ENCODE measurements at regions not wholly inside any gene's neighbourhood (a gene's known extent, or its start where the extent isn't known, plus 50 kb on each side); places are given as distances from the start of the nearest gene placed in this dataset.
"Not testable (repeated sequence)": the region's sequence is repeated elsewhere in the genome, so short reads cannot be mapped to it uniquely, and the experiment has no call there.

DNA sequence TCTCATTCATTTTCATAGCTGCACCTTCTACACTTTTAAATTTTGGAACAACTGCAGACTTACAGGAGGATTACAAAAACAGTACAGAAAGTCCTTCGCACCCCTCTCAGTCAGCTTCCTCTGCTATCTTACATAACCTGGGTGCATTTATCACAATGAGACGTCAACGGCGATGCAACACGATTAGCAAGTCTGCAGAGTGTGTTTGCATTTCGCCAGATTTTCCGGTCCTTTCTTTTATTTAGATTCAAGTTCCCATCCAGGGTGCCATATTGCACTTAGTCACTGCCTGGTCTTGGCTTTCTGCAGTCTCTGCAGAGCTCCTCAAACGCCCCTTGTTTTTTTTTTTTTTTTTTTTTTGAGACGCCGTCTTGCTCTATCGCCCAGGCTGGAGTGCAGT is 85.9 kb downstream of the ASMT start:
- Histone ChIP-seq H3K4me1 (ENCODE audit: control insufficient read depth, insufficient read depth, low read length) (no peaks in the 10 kb centered on the region), H3K36me3 (ENCODE audit: control insufficient read depth, insufficient read depth, low read length) (no peaks in the 10 kb centered on the region), H3K9me3 (replicated peaks; ENCODE audit: control insufficient read depth, low read depth, low read length) (peaks cover 3% of the 10 kb centered on the region), H3K4me3 (ENCODE audit: low read length) (no peak overlapping the region), H3K27me3 (ENCODE audit: control insufficient read depth, insufficient read depth, low read length) (no peaks in the 10 kb centered on the region), H3K27ac (ENCODE audit: low read length) (no peak overlapping the region)
- no peak for DNase-seq
- WGBS (ENCODE audit: insufficient coverage), result 87% methylated on average over 9 of the region's 11 CpGs

- H3K9me3 ChIP-seq (replicated peaks; ENCODE audit: control insufficient read depth, low read depth, low read length); H3K4me1 ChIP-seq (ENCODE audit: control insufficient read depth, insufficient read depth, low read length); H3K4me3 ChIP-seq (ENCODE audit: low read length); DNase-seq; H3K36me3 ChIP-seq (ENCODE audit: control insufficient read depth, insufficient read depth, low read length); H3K27ac ChIP-seq (ENCODE audit: low read length); H3K27me3 ChIP-seq (ENCODE audit: control insufficient read depth, insufficient read depth, low read length): not testable (repeated sequence)
- 91% methylated on average over 9 of the region's 15 CpGs for WGBS (ENCODE audit: insufficient coverage)
These were observed 86.6 kb downstream of the ASMT start for GRCh38 chrX:1701396-1701901.

DNA sequence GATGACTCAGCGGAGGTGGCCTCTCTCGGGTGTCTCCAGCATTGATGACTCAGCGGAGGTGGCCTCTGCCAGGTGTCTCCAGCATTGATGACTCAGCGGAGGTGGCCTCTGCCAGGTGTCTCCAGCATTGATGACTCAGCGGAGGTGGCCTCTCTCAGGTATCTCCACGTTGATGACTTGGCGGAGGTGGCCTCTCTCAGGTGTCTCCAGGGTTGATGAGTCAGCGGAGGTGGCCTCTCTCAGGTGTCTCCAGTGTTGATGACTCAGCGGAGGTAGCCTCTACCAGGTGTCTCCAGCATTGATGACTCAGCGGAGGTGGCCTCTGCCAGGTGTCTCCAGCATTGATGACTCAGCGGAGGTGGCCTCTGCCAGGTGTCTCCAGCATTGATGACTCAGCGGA is 87.3 kb downstream of the ASMT start:
- not testable (repeated sequence) for H3K4me1 ChIP-seq (ENCODE audit: control insufficient read depth, insufficient read depth, low read length); H3K27me3 ChIP-seq (ENCODE audit: control insufficient read depth, insufficient read depth, low read length); H3K9me3 ChIP-seq (replicated peaks; ENCODE audit: control insufficient read depth, low read depth, low read length); DNase-seq; H3K36me3 ChIP-seq (ENCODE audit: control insufficient read depth, insufficient read depth, low read length); H3K27ac ChIP-seq (ENCODE audit: low read length); H3K4me3 ChIP-seq (ENCODE audit: low read length)
- WGBS (ENCODE audit: insufficient coverage), result no CpG with 5 or more reads among the region's 12 CpGs

GRCh38 chrX:1702557-1702956 is 87.7 kb downstream of the ASMT start:
- H3K9me3 ChIP-seq (replicated peaks; ENCODE audit: control insufficient read depth, low read depth, low read length); DNase-seq; H3K27ac ChIP-seq (ENCODE audit: low read length); H3K4me3 ChIP-seq (ENCODE audit: low read length); H3K36me3 ChIP-seq (ENCODE audit: control insufficient read depth, insufficient read depth, low read length); H3K27me3 ChIP-seq (ENCODE audit: control insufficient read depth, insufficient read depth, low read length); H3K4me1 ChIP-seq (ENCODE audit: control insufficient read depth, insufficient read depth, low read length): not testable (repeated sequence)
- WGBS (ENCODE audit: insufficient coverage), result 85% methylated on average over 10 of the region's 14 CpGs

GRCh38 chrX:1709277-1709676 is 94.4 kb downstream of the ASMT start:
- not testable (repeated sequence) for H3K36me3 ChIP-seq (ENCODE audit: control insufficient read depth, insufficient read depth, low read length); DNase-seq

GRCh38 chrX:1713296-1713695 is 98.4 kb downstream of the ASMT start:
- DNase-seq, result no peak
- no peaks in the 10 kb centered on the region for H3K27me3 ChIP-seq (ENCODE audit: control insufficient read depth, insufficient read depth, low read length)
- no peaks in the 10 kb centered on the region for H3K9me3 ChIP-seq (replicated peaks; ENCODE audit: control insufficient read depth, low read depth, low read length)
- WGBS (ENCODE audit: insufficient coverage), result no CpG with 5 or more reads among the region's 2 CpGs
- no peak overlapping the region for H3K27ac ChIP-seq (ENCODE audit: low read length)
- no peaks in the 10 kb centered on the region for H3K4me1 ChIP-seq (ENCODE audit: control insufficient read depth, insufficient read depth, low read length)
- H3K36me3 ChIP-seq (ENCODE audit: control insufficient read depth, insufficient read depth, low read length), result no peaks in the 10 kb centered on the region
- no peak overlapping the region for H3K4me3 ChIP-seq (ENCODE audit: low read length)

More at GRCh38 chrX:1709277-1709676, 94.4 kb downstream of the ASMT start:
- WGBS (ENCODE audit: insufficient coverage), result 99% methylated on average over 20 of the region's 25 CpGs
- H3K4me3 ChIP-seq (ENCODE audit: low read length); H3K9me3 ChIP-seq (replicated peaks; ENCODE audit: control insufficient read depth, low read depth, low read length); H3K4me1 ChIP-seq (ENCODE audit: control insufficient read depth, insufficient read depth, low read length); H3K27ac ChIP-seq (ENCODE audit: low read length); H3K27me3 ChIP-seq (ENCODE audit: control insufficient read depth, insufficient read depth, low read length): not testable (repeated sequence)

GRCh38 chrX:1717373-1717772 is 102.5 kb downstream of the ASMT start:
- DNase-seq, result no peak
- no peaks in the 10 kb centered on the region for H3K36me3 ChIP-seq (ENCODE audit: control insufficient read depth, insufficient read depth, low read length)
- no peaks in the 10 kb centered on the region for H3K9me3 ChIP-seq (replicated peaks; ENCODE audit: control insufficient read depth, low read depth, low read length)
- no peaks in the 10 kb centered on the region for H3K27me3 ChIP-seq (ENCODE audit: control insufficient read depth, insufficient read depth, low read length)
- no peaks in the 10 kb centered on the region for H3K4me1 ChIP-seq (ENCODE audit: control insufficient read depth, insufficient read depth, low read length)
- H3K27ac ChIP-seq (ENCODE audit: low read length), result no peak overlapping the region
- no peak overlapping the region for H3K4me3 ChIP-seq (ENCODE audit: low read length)
- WGBS (ENCODE audit: insufficient coverage), result 7% methylated on average over 5 of the region's 8 CpGs

- H3K9me3 ChIP-seq (replicated peaks; ENCODE audit: control insufficient read depth, low read depth, low read length), result no peaks in the 10 kb centered on the region
- no peaks in the 10 kb centered on the region for H3K4me1 ChIP-seq (ENCODE audit: control insufficient read depth, insufficient read depth, low read length)
- H3K27me3 ChIP-seq (ENCODE audit: control insufficient read depth, insufficient read depth, low read length), result no peaks in the 10 kb centered on the region
- H3K27ac ChIP-seq (ENCODE audit: low read length), result no peak overlapping the region
- no peaks in the 10 kb centered on the region for H3K36me3 ChIP-seq (ENCODE audit: control insufficient read depth, insufficient read depth, low read length)
- WGBS (ENCODE audit: insufficient coverage), result no CpG with 5 or more reads among the region's 2 CpGs
- no peak for DNase-seq
- H3K4me3 ChIP-seq (ENCODE audit: low read length), result no peak overlapping the region
These were observed 104.4 kb downstream of the ASMT start for GRCh38 chrX:1719270-1719669.

GRCh38 chrX:1720836-1721235 is 106.0 kb downstream of the ASMT start:
- no peak for DNase-seq
- Histone ChIP-seq H3K9me3 (replicated peaks; ENCODE audit: control insufficient read depth, low read depth, low read length) (no peaks in the 10 kb centered on the region), H3K36me3 (ENCODE audit: control insufficient read depth, insufficient read depth, low read length) (no peaks in the 10 kb centered on the region), H3K27me3 (ENCODE audit: control insufficient read depth, insufficient read depth, low read length) (no peaks in the 10 kb centered on the region), H3K4me3 (ENCODE audit: low read length) (no peak overlapping the region), H3K27ac (ENCODE audit: low read length) (no peak overlapping the region), H3K4me1 (ENCODE audit: control insufficient read depth, insufficient read depth, low read length) (no peaks in the 10 kb centered on the region)
- whole genome bisulfite sequencing (ENCODE audit: insufficient coverage), result 60% methylated on average over 1 of the region's 3 CpGs

DNA sequence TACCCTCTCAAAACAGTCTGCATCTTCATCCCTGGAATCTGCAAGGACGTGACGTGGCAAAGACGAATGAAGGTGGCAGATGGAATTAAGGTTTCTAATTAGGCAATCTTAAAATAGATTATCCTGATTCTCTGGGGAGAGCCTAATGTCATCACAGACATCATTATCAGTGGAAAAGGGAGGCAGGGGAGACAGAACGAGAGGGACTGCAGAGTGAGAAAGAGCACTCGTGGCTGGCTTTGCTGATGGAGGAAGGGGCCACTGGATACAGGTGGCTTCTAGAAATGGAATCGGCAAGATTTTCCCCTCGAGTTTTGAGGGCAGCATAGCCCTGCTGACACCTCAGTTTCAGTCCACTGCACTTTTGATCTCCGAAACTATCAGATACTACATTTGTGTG is 110.6 kb downstream of the ASMT start:
- Histone ChIP-seq H3K27me3 (ENCODE audit: control insufficient read depth, insufficient read depth, low read length) (no peaks in the 10 kb centered on the region), H3K9me3 (replicated peaks; ENCODE audit: control insufficient read depth, low read depth, low read length) (no peaks in the 10 kb centered on the region), H3K4me3 (ENCODE audit: low read length) (no peak overlapping the region), H3K27ac (ENCODE audit: low read length) (no peak overlapping the region), H3K36me3 (ENCODE audit: control insufficient read depth, insufficient read depth, low read length) (no peaks in the 10 kb centered on the region), H3K4me1 (ENCODE audit: control insufficient read depth, insufficient read depth, low read length) (no peaks in the 10 kb centered on the region)
- no peak for DNase-seq
- no CpG with 5 or more reads among the region's 8 CpGs for WGBS (ENCODE audit: insufficient coverage)

DNA sequence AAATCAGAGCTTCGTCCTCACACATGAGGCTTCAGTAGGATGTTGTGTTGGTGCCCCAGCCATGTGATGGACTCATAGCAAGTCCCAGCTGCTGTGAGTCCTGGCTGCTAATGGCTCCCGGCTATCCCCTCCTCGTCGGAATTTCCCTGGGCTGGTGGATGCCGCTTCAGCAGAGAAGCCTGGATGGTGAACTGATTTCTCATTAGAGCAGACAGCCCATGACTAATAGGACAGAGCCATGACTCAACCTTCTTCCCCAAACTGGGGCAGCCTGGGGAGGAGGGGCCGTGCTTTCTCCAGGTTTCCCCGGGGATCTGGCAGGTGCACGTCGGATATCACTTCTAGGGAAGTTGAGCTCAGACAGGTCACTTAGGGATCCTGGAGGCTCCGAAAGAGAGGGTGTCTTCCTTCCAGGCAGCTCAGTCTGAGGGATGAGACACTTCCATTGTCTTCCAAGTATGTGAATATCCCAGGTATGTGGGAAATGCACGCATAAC is 112.7 kb downstream of the ASMT start:
- Histone ChIP-seq H3K9me3 (replicated peaks; ENCODE audit: control insufficient read depth, low read depth, low read length) (no peaks in the 10 kb centered on the region), H3K27ac (ENCODE audit: low read length) (no peak overlapping the region), H3K27me3 (ENCODE audit: control insufficient read depth, insufficient read depth, low read length) (no peaks in the 10 kb centered on the region), H3K4me3 (ENCODE audit: low read length) (no peak overlapping the region), H3K36me3 (ENCODE audit: control insufficient read depth, insufficient read depth, low read length) (no peaks in the 10 kb centered on the region), H3K4me1 (ENCODE audit: control insufficient read depth, insufficient read depth, low read length) (no peaks in the 10 kb centered on the region)
- 57% methylated on average over 8 of the region's 11 CpGs for WGBS (ENCODE audit: insufficient coverage)
- DNase-seq, result no peak

All from muscle of leg (tissue), 3 donors.